Sigmoid colon (tissue), 4 donors: ENCODE measurements at regions not wholly inside any gene's neighbourhood (a gene's known extent, or its start where the extent isn't known, plus 50 kb on each side); places are given as distances from the start of the nearest gene placed in this dataset.

Source experiments
- CTCF ChIP-seq, 4 experiments: fragments of 450-650 bp in 3 of 4; fragments of 200-600 bp in 1 of 4; IDR thresholded peaks; one replicate each; pipeline ENCODE4 v1.5.1; 2016 to 2019; ENCODE audit warnings: antibody characterized with exemption in 4 of 4, mild to moderate bottlenecking in 3 of 4, moderate library complexity in 2 of 4
- POLR2A ChIP-seq, 2 donors: fragments of 450-650 bp; IDR thresholded peaks; one replicate each; pipeline ENCODE4 v1.6.1; 2016; ENCODE audit warnings: antibody characterized with exemption in 2 of 2, mild to moderate bottlenecking in 2 of 2, moderate library complexity in 2 of 2
- POLR2AphosphoS5 ChIP-seq, 4 donors: sonication (generic); formaldehyde crosslinking; IDR thresholded peaks; one replicate each; pipeline ENCODE4 v1.6.1; 2017; ENCODE audit warnings: antibody characterized with exemption in 4 of 4

- no peak for TF ChIP-seq CTCF (IDR thresholded peaks at IDR 0.05)
- TF ChIP-seq POLR2A (IDR thresholded peaks at IDR 0.05), result no peak
- TF ChIP-seq POLR2AphosphoS5 (IDR thresholded peaks at IDR 0.05), result no peak
Observed at GRCh38 chr12:13547283-13547682, 350.8 kb downstream of the EMP1 start.
